ENCODE measurements at regions not wholly inside any gene's neighbourhood (a gene's known extent, or its start where the extent isn't known, plus 50 kb on each side); places are given as distances from the start of the nearest gene placed in this dataset.

GRCh38 chr1:217981430-217981829, 303.7 kb upstream of the RRP15 start:
- no peak for TF ChIP-seq PPARA (CRISPR knock-in tag; IDR thresholded peaks at IDR 0.05; ENCODE audit: borderline replicate concordance)
- no peak for TF ChIP-seq ZFP30 (CRISPR knock-in tag; IDR thresholded peaks at IDR 0.05)
- TF ChIP-seq ZNF70 (CRISPR knock-in tag; IDR thresholded peaks at IDR 0.05), result no peak
- no peak for TF ChIP-seq RARB (CRISPR knock-in tag; IDR thresholded peaks at IDR 0.05)
- TF ChIP-seq ZFP3 (CRISPR knock-in tag; IDR thresholded peaks at IDR 0.05), result no peak
- TF ChIP-seq, protein P1, sequence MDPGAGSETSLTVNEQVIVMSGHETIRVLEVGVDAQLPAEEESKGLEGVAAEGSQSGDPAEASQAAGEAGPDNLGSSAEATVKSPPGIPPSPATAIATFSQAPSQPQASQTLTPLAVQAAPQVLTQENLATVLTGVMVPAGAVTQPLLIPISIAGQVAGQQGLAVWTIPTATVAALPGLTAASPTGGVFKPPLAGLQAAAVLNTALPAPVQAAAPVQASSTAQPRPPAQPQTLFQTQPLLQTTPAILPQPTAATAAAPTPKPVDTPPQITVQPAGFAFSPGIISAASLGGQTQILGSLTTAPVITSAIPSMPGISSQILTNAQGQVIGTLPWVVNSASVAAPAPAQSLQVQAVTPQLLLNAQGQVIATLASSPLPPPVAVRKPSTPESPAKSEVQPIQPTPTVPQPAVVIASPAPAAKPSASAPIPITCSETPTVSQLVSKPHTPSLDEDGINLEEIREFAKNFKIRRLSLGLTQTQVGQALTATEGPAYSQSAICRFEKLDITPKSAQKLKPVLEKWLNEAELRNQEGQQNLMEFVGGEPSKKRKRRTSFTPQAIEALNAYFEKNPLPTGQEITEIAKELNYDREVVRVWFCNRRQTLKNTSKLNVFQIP (CRISPR knock-in tag; IDR thresholded peaks at IDR 0.05; ENCODE audit: borderline replicate concordance, low read depth), result no peak
- no peak for TF ChIP-seq ARNTL (CRISPR knock-in tag; IDR thresholded peaks at IDR 0.05; ENCODE audit: borderline replicate concordance, low read depth)
- no peak for TF ChIP-seq TCF4 (CRISPR knock-in tag; IDR thresholded peaks at IDR 0.05; ENCODE audit: borderline replicate concordance)
- no peak for TF ChIP-seq CSRNP3 (CRISPR knock-in tag; IDR thresholded peaks at IDR 0.05)
- no peak for TF ChIP-seq ZNF565 (CRISPR knock-in tag; conservative IDR thresholded peaks at IDR 0.05; ENCODE audit: low read depth)
- TF ChIP-seq ZC3H10 (CRISPR knock-in tag; IDR thresholded peaks at IDR 0.05), result peak; percentile 89
- TF ChIP-seq CSDC2 (CRISPR knock-in tag; IDR thresholded peaks at IDR 0.05), result no peak
- no peak for TF ChIP-seq PATZ1 (CRISPR knock-in tag; IDR thresholded peaks at IDR 0.05; ENCODE audit: borderline replicate concordance)
- TF ChIP-seq TSHZ2 (CRISPR knock-in tag; IDR thresholded peaks at IDR 0.05), result no peak

Data from SK-N-SH treated with all-trans-retinoic acid at 6 μM for 48 hours (cell line).